ENCODE measurements at regions not wholly inside any gene's neighbourhood (a gene's known extent, or its start where the extent isn't known, plus 50 kb on each side); places are given as distances from the start of the nearest gene placed in this dataset.
A peak's percentile ranks its signal among the peaks of the same experiment; 100 is the strongest.
"Not testable (repeated sequence)": the region's sequence is repeated elsewhere in the genome, so short reads cannot be mapped to it uniquely, and the experiment has no call there.

- DNase-seq, result not testable (repeated sequence)
Observed at GRCh38 chr7:5121256-5121655, 68.8 kb upstream of the WIPI2 start.

- DNase-seq, result not testable (repeated sequence)
Observed at GRCh38 chr7:5131238-5131637, 58.8 kb upstream of the WIPI2 start.

- DNase-seq, result no peak
Observed at GRCh38 chr7:5132539-5132938, 57.5 kb upstream of the WIPI2 start.

- DNase-seq, result peak; percentile 4
Observed at GRCh38 chr7:5139998-5140397, 50.0 kb upstream of the WIPI2 start.

Data from fibroblast of skin of back (primary cell).